PC-3 (cell line): ENCODE measurements at regions not wholly inside any gene's neighbourhood (a gene's known extent, or its start where the extent isn't known, plus 50 kb on each side); places are given as distances from the start of the nearest gene placed in this dataset.
"Not testable (repeated sequence)": the region's sequence is repeated elsewhere in the genome, so short reads cannot be mapped to it uniquely, and the experiment has no call there.

Source experiments
- ATAC-seq: fragments of 200-7000 bp; cut with Tn5 transposase; 2 replicates; pipeline ENCODE4 v1.9.1; 2020; ENCODE audit warnings: mild to moderate bottlenecking, moderate library complexity
- BruUV-seq: library from RNA; stranded (reverse); fragments of 400-500 nt; replicated peaks from 2 replicates; lab custom pipeline; 2021; lab: Mats Ljungman, UMichigan
- CTCF ChIA-PET: fragments of 300-600 bp; sonication (Branson Sonifier 250); formaldehyde crosslinking; loops from one replicate; lab custom pipeline; 2022; ENCODE audit warnings: antibody characterized with exemption; lab: Charles Lee
- POLR2A ChIA-PET: fragments of 300-600 bp; sonication (Branson Sonifier 250); formaldehyde crosslinking; loops from one replicate; lab custom pipeline; 2022; ENCODE audit warnings: antibody characterized with exemption; ENCODE audit not compliant: unreplicated experiment; lab: Charles Lee
- DNase-seq: peaks from one replicate; pipeline ENCODE4 v3.0.0-alpha.2; 2015
- H2AFZ ChIP-seq: fragments of 300-600 bp; sonication (generic); 2 replicates; pipeline ENCODE4 v1.6.0; 2016; ENCODE audit warnings: antibody characterized with exemption, low read length
- H3F3A ChIP-seq: fragments of 300-600 bp; sonication (generic); one replicate; pipeline ENCODE4 v1.6.0; 2017; ENCODE audit warnings: antibody characterized with exemption, low read length, control low read depth, mild to moderate bottlenecking; ENCODE audit not compliant: unreplicated experiment
- H3K27ac ChIP-seq: fragments of 300-600 bp; sonication (generic); 2 replicates; pipeline ENCODE4 v1.5.1; 2016; ENCODE audit warnings: mild to moderate bottlenecking, low read length
- H3K27me3 ChIP-seq: fragments of 300-600 bp; sonication (generic); 2 replicates; pipeline ENCODE4 v1.6.1; 2016; ENCODE audit warnings: low read length, mixed read lengths
- H3K36me3 ChIP-seq: fragments of 300-600 bp; sonication (generic); 2 replicates; pipeline ENCODE4 v1.6.1; 2016; ENCODE audit warnings: low read depth, mixed run types, low read length, mixed read lengths
- H3K4me1 ChIP-seq: fragments of 300-600 bp; sonication (generic); 2 replicates; pipeline ENCODE4 v1.5.1; 2016; ENCODE audit warnings: low read length; ENCODE audit not compliant: insufficient read depth
- H3K4me2 ChIP-seq: fragments of 300-600 bp; sonication (generic); 2 replicates; pipeline ENCODE4 v1.6.0; 2016; ENCODE audit warnings: low read length
- H3K4me3 ChIP-seq: fragments of 300-600 bp; sonication (generic); 2 replicates; pipeline ENCODE4 v1.5.1; 2016; ENCODE audit warnings: mild to moderate bottlenecking, low read length, mixed read lengths
- H3K79me2 ChIP-seq: fragments of 300-600 bp; sonication (generic); 2 replicates; pipeline ENCODE4 v1.6.1; 2017; ENCODE audit warnings: low read length, mixed read lengths
- H3K9ac ChIP-seq: fragments of 300-600 bp; sonication (generic); 2 replicates; pipeline ENCODE4 v1.6.0; 2016; ENCODE audit warnings: mild to moderate bottlenecking, low read length
- H3K9me2 ChIP-seq: fragments of 300-600 bp; sonication (generic); replicated peaks from 2 replicates; pipeline ENCODE4 v1.6.1; 2016; ENCODE audit warnings: mixed run types, low read length, mixed read lengths
- H3K9me3 ChIP-seq: fragments of 300-600 bp; sonication (generic); 2 replicates; pipeline ENCODE4 v1.6.1; 2016; ENCODE audit warnings: low read length, mixed read lengths
- H4K20me1 ChIP-seq: fragments of 300-600 bp; sonication (generic); 2 replicates; pipeline ENCODE4 v1.6.1; 2016; ENCODE audit warnings: low read length, mixed read lengths
- EZH2 ChIP-seq: fragments of 300-600 bp; sonication (generic); IDR thresholded peaks from one replicate; pipeline ENCODE4 v1.6.1; 2017; ENCODE audit warnings: antibody characterized with exemption, mild to moderate bottlenecking, low read length; ENCODE audit not compliant: unreplicated experiment
- EZH2phosphoT487 ChIP-seq: fragments of 300-600 bp; sonication (generic); IDR thresholded peaks from 2 replicates; pipeline ENCODE4 v1.6.1; 2018; ENCODE audit warnings: mild to moderate bottlenecking, antibody characterized with exemption, low read length, borderline replicate concordance
- intact Hi-C: fragments of 100-400 bp; cut with micrococcal nuclease; formaldehyde crosslinking; loops from 2 replicates; pipeline ENCODE4 v1.9.0; 2023
- TF ChIP-seq, protein P1 (sequence below): fragments of 300-600 bp; sonication (generic); conservative IDR thresholded peaks from 2 replicates; pipeline ENCODE4 v1.5.1; 2017; ENCODE audit warnings: antibody characterized with exemption, low read depth, mild to moderate bottlenecking, low read length

DNA sequence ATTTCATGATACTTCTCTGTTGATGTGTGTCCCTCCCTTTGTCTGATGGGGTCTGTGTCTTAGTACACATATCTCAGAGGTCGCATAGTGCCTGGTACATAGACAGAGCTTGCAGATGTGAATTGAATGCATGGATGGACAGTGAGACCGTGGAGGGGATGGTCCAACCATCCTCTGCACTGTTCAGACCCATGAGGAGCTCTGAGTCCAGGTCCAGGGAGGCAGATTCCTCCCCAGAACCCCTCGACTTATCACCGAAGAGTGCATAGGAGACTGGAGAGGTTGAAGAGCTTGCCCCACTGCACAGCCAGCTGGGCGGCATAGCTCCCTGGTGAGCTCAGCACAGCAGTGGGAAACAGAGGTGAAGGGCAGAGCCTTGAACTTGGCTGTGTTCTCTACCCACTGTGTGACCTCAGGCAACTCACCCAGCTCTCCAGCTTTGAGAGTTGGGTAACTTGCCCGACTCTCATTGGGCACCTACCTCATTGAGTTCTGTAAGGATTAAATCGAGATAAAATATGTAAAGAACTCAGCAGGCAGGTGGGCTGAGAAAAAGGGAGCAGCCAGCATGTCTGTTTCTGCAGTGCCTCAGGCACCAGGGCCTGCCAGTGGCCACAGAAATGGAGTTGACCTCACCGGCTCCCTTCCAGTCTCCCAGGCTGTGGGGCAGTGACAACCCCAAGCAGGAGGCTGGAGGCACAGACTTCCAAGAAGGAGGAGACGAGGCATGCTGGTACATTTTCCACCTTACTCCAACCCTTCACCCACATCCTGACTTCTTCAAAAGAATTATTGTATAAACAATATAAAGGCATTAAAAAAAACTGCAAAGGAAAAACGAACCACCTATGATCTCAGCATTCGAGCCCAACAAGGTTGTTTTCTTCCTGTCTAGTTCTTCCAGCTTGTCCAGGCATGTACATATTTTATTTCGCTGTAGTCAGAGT is 54.1 kb upstream of the TFRC start:
- TF ChIP-seq EZH2phosphoT487 (no peak), EZH2 (no peak)
- TF ChIP-seq, protein P1, sequence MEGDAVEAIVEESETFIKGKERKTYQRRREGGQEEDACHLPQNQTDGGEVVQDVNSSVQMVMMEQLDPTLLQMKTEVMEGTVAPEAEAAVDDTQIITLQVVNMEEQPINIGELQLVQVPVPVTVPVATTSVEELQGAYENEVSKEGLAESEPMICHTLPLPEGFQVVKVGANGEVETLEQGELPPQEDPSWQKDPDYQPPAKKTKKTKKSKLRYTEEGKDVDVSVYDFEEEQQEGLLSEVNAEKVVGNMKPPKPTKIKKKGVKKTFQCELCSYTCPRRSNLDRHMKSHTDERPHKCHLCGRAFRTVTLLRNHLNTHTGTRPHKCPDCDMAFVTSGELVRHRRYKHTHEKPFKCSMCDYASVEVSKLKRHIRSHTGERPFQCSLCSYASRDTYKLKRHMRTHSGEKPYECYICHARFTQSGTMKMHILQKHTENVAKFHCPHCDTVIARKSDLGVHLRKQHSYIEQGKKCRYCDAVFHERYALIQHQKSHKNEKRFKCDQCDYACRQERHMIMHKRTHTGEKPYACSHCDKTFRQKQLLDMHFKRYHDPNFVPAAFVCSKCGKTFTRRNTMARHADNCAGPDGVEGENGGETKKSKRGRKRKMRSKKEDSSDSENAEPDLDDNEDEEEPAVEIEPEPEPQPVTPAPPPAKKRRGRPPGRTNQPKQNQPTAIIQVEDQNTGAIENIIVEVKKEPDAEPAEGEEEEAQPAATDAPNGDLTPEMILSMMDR: no peak
- intact Hi-C loops: no loop called here
- Histone ChIP-seq H3K4me3 (no peak overlapping the region), H3K27ac (peak overlapping the region; percentile 19; the same call in 1 of the 2 replicates), H2AFZ (no peak overlapping the region), H3K9me2 (no peaks in the 10 kb centered on the region), H3K4me1 (peaks cover 14% of the 10 kb centered on the region), H3F3A (no peaks in the 10 kb centered on the region), H3K4me2 (peak overlapping the region; percentile 34), H3K79me2 (no peaks in the 10 kb centered on the region), H3K36me3 (no peaks in the 10 kb centered on the region), H3K9me3 (no peaks in the 10 kb centered on the region), H3K27me3 (no peaks in the 10 kb centered on the region), H3K9ac (no peak overlapping the region), H4K20me1 (no peaks in the 10 kb centered on the region)
- DNase-seq: peak; percentile 49
- BruUV-seq: no TSS peak
- CTCF ChIA-PET: no interaction called here
- peak; percentile 70 for ATAC-seq
- POLR2A ChIA-PET: no interaction called here

- H3K9ac ChIP-seq: no peak overlapping the region
- ATAC-seq (no peak), DNase-seq (no peak)
- TF ChIP-seq EZH2phosphoT487: no peak
- no peak for TF ChIP-seq EZH2
- TF ChIP-seq, protein P1: no peak
- no peak overlapping the region for H3K4me3 ChIP-seq
- H3K27me3 ChIP-seq: no peaks in the 10 kb centered on the region
- no peak overlapping the region for H3K4me2 ChIP-seq
- H3K4me1 ChIP-seq: peaks cover 14% of the 10 kb centered on the region
- no peaks in the 10 kb centered on the region for H4K20me1 ChIP-seq
- H3K36me3 ChIP-seq: no peaks in the 10 kb centered on the region
- ChIA-PET CTCF (no interaction called here), POLR2A (no interaction called here)
- BruUV-seq: no TSS peak
- H3K9me3 ChIP-seq: no peaks in the 10 kb centered on the region
- no peaks in the 10 kb centered on the region for H3K79me2 ChIP-seq
- no peaks in the 10 kb centered on the region for H3K9me2 ChIP-seq
- no peak overlapping the region for H3K27ac ChIP-seq
- intact Hi-C loops: no loop called here
- H3F3A ChIP-seq: no peaks in the 10 kb centered on the region
- no peak overlapping the region for H2AFZ ChIP-seq
Observed at GRCh38 chr3:196134691-196135090, 52.8 kb upstream of the TFRC start.

DNA sequence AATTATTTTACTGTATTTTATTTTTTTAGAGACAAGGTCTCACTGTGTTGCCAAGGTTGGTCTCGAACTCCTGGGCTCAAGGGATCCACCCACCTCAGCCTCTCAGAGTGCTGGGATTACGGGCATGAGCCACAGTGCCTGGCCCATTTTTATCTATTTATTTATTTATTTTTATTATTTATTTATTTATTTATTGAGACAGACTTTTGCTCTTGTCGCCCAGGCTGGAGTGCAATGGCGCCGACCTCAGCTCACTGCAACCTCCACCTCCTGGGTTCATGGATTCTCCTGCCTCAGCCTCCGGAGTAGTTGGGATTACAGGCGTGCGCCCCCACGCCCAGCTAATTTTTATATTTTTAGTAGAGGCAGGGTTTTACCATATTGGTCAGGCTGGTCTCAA is 52.0 kb upstream of the TFRC start:
- ATAC-seq, H3K27ac ChIP-seq, BruUV-seq, H3K9me3 ChIP-seq, H3K79me2 ChIP-seq, H3K4me2 ChIP-seq, H3K4me3 ChIP-seq, POLR2A ChIA-PET, DNase-seq, H3K36me3 ChIP-seq, CTCF ChIA-PET, H4K20me1 ChIP-seq, intact Hi-C loops, H3F3A ChIP-seq, H3K27me3 ChIP-seq, H3K9ac ChIP-seq, H3K9me2 ChIP-seq, H2AFZ ChIP-seq: not testable (repeated sequence)
- H3K4me1 ChIP-seq: peaks cover 14% of the 10 kb centered on the region
